HCT116 (cell line): ENCODE measurements at regions not wholly inside any gene's neighbourhood (a gene's known extent, or its start where the extent isn't known, plus 50 kb on each side); places are given as distances from the start of the nearest gene placed in this dataset.

ENCODE experiments used
- CEBPB ChIP-seq: IDR thresholded peaks from 2 replicates; pipeline ENCODE4 v1.6.1; 2012; ENCODE audit warnings: low read depth
- CTCF ChIP-seq, 3 experiments: fragments of 200-600 bp in 1 of 3; sonication (generic) in 1 of 3; IDR thresholded peaks in 2 of 3; conservative IDR thresholded peaks in 1 of 3; 2 replicates each; pipeline ENCODE4 v1.5.1; 2012 to 2017; ENCODE audit warnings: low read depth in 2 of 3, low read length in 2 of 3, antibody characterized with exemption in 1 of 3, borderline replicate concordance in 1 of 3, control low read depth in 1 of 3, mild to moderate bottlenecking in 1 of 3, mixed read lengths in 1 of 3, mixed run types in 1 of 3, moderate library complexity in 1 of 3; ENCODE audit not compliant: insufficient read depth in 1 of 3
- EZH2 ChIP-seq: fragments of 200-600 bp; sonication (generic); IDR thresholded peaks from 2 replicates; pipeline ENCODE4 v1.6.1; 2017; ENCODE audit warnings: antibody characterized with exemption, mixed run types
- POLR2AphosphoS5 ChIP-seq: IDR thresholded peaks from 2 replicates; pipeline ENCODE4 v1.6.1; 2011; ENCODE audit warnings: mild to moderate bottlenecking, low read depth, low read length, moderate library complexity
- SIN3A ChIP-seq: IDR thresholded peaks from 2 replicates; pipeline ENCODE4 v1.6.1; 2012; ENCODE audit warnings: low read depth
- SRF ChIP-seq: IDR thresholded peaks from 2 replicates; pipeline ENCODE4 v1.6.1; 2012; ENCODE audit warnings: low read depth
- ZBTB33 ChIP-seq: IDR thresholded peaks from 2 replicates; pipeline ENCODE4 v1.6.1; 2011; ENCODE audit warnings: mild to moderate bottlenecking, low read length, moderate library complexity; ENCODE audit not compliant: insufficient replicate concordance; ENCODE audit errors: extremely low read depth

- TF ChIP-seq CTCF (IDR thresholded peaks at IDR 0.05 in 2 of 3, conservative IDR thresholded peaks at IDR 0.05 in 1 of 3; ENCODE audit: borderline replicate concordance in 1 of 3, insufficient read depth in 1 of 3, low read depth in 2 of 3, low read length in 2 of 3): no peak
- no peak for TF ChIP-seq POLR2AphosphoS5
- no peak for TF ChIP-seq EZH2
- TF ChIP-seq SRF: no peak
- TF ChIP-seq ZBTB33: no peak
- TF ChIP-seq SIN3A: no peak
- TF ChIP-seq CEBPB: no peak
These were observed 270.2 kb downstream of the PSAT1 start for GRCh38 chr9:78566948-78567675.
